ENCODE measurements at regions not wholly inside any gene's neighbourhood (a gene's known extent, or its start where the extent isn't known, plus 50 kb on each side); places are given as distances from the start of the nearest gene placed in this dataset.

DNA sequence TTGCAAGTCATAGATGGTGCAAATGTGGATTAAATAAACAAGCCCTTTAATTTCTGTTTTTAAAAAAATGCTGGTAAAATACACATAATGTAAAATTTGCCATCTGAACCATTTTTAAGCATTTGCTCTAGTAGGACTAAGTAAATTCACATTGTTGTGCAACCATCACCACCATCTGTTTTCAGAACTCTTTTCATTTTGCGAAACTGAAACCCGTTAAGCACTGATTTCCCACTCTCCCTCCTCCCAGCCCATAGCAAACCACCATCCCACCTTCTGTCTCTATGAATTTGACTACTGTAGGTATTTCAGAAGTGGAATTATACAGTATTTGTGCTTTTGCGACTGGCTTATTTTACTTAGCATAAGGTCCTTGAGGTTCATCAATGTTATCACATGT lies 103.3 kb upstream of the CNTLN start:
- no peaks in the 10 kb centered on the region for H3K4me1 ChIP-seq (ENCODE audit: insufficient read depth, low read length, poor library complexity, severe bottlenecking)
- H4K20me1 ChIP-seq (ENCODE audit: insufficient read depth, low read length) = no peaks in the 10 kb centered on the region
- intact Hi-C loops (cut with micrococcal nuclease; ENCODE audit: unreplicated experiment) = no loop called here
- no TSS peak for BruUV-seq (replicated peaks)
- no peak overlapping the region for H2AFZ ChIP-seq (ENCODE audit: low read length)
- no peaks in the 10 kb centered on the region for H3K36me3 ChIP-seq (ENCODE audit: insufficient read depth, low read length)
- H3K79me2 ChIP-seq (ENCODE audit: insufficient read depth, low read depth, low read length) = no peaks in the 10 kb centered on the region
- no peaks in the 10 kb centered on the region for H3K9me3 ChIP-seq (ENCODE audit: low read length)
- ChIA-PET CTCF (ENCODE audit: unreplicated experiment) (no interaction called here), POLR2A (interaction anchor here (0.5 kb wide), 1 partner anchor 626 kb away, joined by 8 read pairs; no protein-coding TSS in a partner anchor)
- H3K9me2 ChIP-seq (ENCODE audit: insufficient read depth, low read length) = no peaks in the 10 kb centered on the region
- no peak overlapping the region for H3K4me2 ChIP-seq (ENCODE audit: low read length)
- H3K4me3 ChIP-seq (ENCODE audit: low read depth, low read length, poor library complexity, severe bottlenecking) = no peak overlapping the region
- TF ChIP-seq EZH2phosphoT487 (IDR thresholded peaks at IDR 0.05; ENCODE audit: borderline replicate concordance, low read depth, low read length) = no peak
- TF ChIP-seq, protein P1, sequence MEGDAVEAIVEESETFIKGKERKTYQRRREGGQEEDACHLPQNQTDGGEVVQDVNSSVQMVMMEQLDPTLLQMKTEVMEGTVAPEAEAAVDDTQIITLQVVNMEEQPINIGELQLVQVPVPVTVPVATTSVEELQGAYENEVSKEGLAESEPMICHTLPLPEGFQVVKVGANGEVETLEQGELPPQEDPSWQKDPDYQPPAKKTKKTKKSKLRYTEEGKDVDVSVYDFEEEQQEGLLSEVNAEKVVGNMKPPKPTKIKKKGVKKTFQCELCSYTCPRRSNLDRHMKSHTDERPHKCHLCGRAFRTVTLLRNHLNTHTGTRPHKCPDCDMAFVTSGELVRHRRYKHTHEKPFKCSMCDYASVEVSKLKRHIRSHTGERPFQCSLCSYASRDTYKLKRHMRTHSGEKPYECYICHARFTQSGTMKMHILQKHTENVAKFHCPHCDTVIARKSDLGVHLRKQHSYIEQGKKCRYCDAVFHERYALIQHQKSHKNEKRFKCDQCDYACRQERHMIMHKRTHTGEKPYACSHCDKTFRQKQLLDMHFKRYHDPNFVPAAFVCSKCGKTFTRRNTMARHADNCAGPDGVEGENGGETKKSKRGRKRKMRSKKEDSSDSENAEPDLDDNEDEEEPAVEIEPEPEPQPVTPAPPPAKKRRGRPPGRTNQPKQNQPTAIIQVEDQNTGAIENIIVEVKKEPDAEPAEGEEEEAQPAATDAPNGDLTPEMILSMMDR (conservative IDR thresholded peaks at IDR 0.05; ENCODE audit: low read length) = no peak
- no peak overlapping the region for H3K27ac ChIP-seq (ENCODE audit: low read depth, low read length, poor library complexity, severe bottlenecking)
- DNase-seq (ENCODE audit: low spot score) = no peak

DNA sequence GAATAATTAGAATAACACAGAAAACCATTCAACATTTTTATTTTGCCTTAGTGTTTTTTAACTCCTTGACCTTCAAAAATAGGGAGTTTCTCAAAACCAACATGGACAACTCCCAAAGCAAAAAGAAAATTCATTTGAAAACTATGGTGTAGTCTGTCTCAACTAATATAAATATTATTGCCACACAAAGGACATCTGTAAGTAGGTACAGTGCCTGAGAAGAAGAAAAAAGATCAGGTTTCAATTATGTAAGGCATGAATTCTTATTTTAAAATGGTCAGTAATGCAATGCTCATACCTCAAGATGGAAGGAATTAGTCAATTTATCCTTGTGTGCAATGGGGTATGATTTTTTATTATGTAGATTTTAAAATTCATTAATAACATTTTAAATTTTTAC lies 109.6 kb upstream of the CNTLN start:
- DNase-seq (ENCODE audit: low spot score) = no peak
- Histone ChIP-seq H4K20me1 (ENCODE audit: insufficient read depth, low read length) (no peaks in the 10 kb centered on the region), H3K27ac (ENCODE audit: low read depth, low read length, poor library complexity, severe bottlenecking) (no peak overlapping the region), H3K4me1 (ENCODE audit: insufficient read depth, low read length, poor library complexity, severe bottlenecking) (no peaks in the 10 kb centered on the region), H3K9me3 (ENCODE audit: low read length) (0 out of 2 replicates have a peak, but pooled peaks cover 5% of the 10 kb centered on the region), H3K36me3 (ENCODE audit: insufficient read depth, low read length) (no peaks in the 10 kb centered on the region), H2AFZ (ENCODE audit: low read length) (no peak overlapping the region), H3K79me2 (ENCODE audit: insufficient read depth, low read depth, low read length) (no peaks in the 10 kb centered on the region), H3K9me2 (ENCODE audit: insufficient read depth, low read length) (no peaks in the 10 kb centered on the region), H3K4me3 (ENCODE audit: low read depth, low read length, poor library complexity, severe bottlenecking) (no peak overlapping the region), H3K4me2 (ENCODE audit: low read length) (no peak overlapping the region)
- ChIA-PET POLR2A (no interaction called here), CTCF (ENCODE audit: unreplicated experiment) (no interaction called here)
- no peak for TF ChIP-seq EZH2phosphoT487 (IDR thresholded peaks at IDR 0.05; ENCODE audit: borderline replicate concordance, low read depth, low read length)
- TF ChIP-seq, protein P1 (conservative IDR thresholded peaks at IDR 0.05; ENCODE audit: low read length) = no peak
- intact Hi-C loops (cut with micrococcal nuclease; ENCODE audit: unreplicated experiment) = no loop called here
- no TSS peak for BruUV-seq (replicated peaks)

DNA sequence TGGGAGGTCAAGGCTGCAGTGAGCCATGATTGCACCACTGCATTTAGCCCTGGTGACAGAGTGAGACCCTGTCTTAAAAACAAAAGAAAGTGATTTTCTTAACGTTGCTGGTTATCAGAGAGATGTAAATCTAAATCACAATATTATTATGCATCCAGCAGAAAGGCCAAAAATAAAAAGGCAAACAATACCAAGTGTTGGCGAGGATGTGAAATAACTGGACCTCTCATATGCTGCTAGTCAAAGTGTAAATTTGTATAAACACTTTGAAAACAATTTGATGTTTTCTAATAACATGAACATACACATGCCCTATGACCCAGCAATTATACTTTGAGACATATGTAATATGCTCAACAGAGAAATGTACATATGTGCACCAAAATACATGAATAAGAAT lies 110.7 kb upstream of the CNTLN start:
- ChIA-PET CTCF (ENCODE audit: unreplicated experiment) (no interaction called here), POLR2A (no interaction called here)
- Histone ChIP-seq H3K9me2 (ENCODE audit: insufficient read depth, low read length) (no peaks in the 10 kb centered on the region), H3K4me2 (ENCODE audit: low read length) (no peak overlapping the region), H3K4me3 (ENCODE audit: low read depth, low read length, poor library complexity, severe bottlenecking) (no peak overlapping the region), H3K36me3 (ENCODE audit: insufficient read depth, low read length) (no peaks in the 10 kb centered on the region), H3K27ac (ENCODE audit: low read depth, low read length, poor library complexity, severe bottlenecking) (no peak overlapping the region), H3K79me2 (ENCODE audit: insufficient read depth, low read depth, low read length) (no peaks in the 10 kb centered on the region), H3K4me1 (ENCODE audit: insufficient read depth, low read length, poor library complexity, severe bottlenecking) (no peaks in the 10 kb centered on the region), H4K20me1 (ENCODE audit: insufficient read depth, low read length) (no peaks in the 10 kb centered on the region), H2AFZ (ENCODE audit: low read length) (no peak overlapping the region), H3K9me3 (ENCODE audit: low read length) (0 out of 2 replicates have a peak, but pooled peaks cover 5% of the 10 kb centered on the region)
- TF ChIP-seq EZH2phosphoT487 (IDR thresholded peaks at IDR 0.05; ENCODE audit: borderline replicate concordance, low read depth, low read length) = no peak
- TF ChIP-seq, protein P1 (conservative IDR thresholded peaks at IDR 0.05; ENCODE audit: low read length) = no peak
- DNase-seq (ENCODE audit: low spot score) = no peak
- intact Hi-C loops (cut with micrococcal nuclease; ENCODE audit: unreplicated experiment) = no loop called here
- BruUV-seq (replicated peaks) = no TSS peak

Data from OCI-LY7 (cell line).